CD14-positive monocyte (primary cell): ENCODE measurements at regions not wholly inside any gene's neighbourhood (a gene's known extent, or its start where the extent isn't known, plus 50 kb on each side); places are given as distances from the start of the nearest gene placed in this dataset.

Experiments
- DNase-seq, 3 donors: peaks; one replicate each; pipeline ENCODE4 v3.0.0-alpha.2; 2011 to 2022
- H2AFZ ChIP-seq: 2 replicates; pipeline ENCODE4 v1.6.0; 2012; ENCODE audit warnings: mild to moderate bottlenecking, low read depth, low read length, inconsistent platforms; ENCODE audit not compliant: insufficient read depth, poor library complexity, severe bottlenecking
- H3K27ac ChIP-seq, 2 donors: 1 replicate in 1 of 2; 2 replicates in 1 of 2; pipeline ENCODE4 v1.5.1; 2012 to 2013; ENCODE audit warnings: low read length in 2 of 2, control low read depth in 1 of 2, inconsistent platforms in 1 of 2, low read depth in 1 of 2, mild to moderate bottlenecking in 1 of 2
- H3K27me3 ChIP-seq, 2 donors: one replicate each; pipeline versions ENCODE4 v1.6.0 to v1.6.1; 2011 to 2013; ENCODE audit warnings: low read length in 2 of 2; ENCODE audit not compliant: control insufficient read depth in 2 of 2, insufficient read depth in 2 of 2
- H3K36me3 ChIP-seq, 2 donors: replicated peaks in 1 of 2; 1 replicate in 1 of 2; 2 replicates in 1 of 2; pipeline versions ENCODE4 v1.5.1 to v1.6.1; 2012 to 2013; ENCODE audit warnings: low read length in 2 of 2, control low read depth in 1 of 2, inconsistent platforms in 1 of 2, mild to moderate bottlenecking in 1 of 2; ENCODE audit not compliant: insufficient read depth in 2 of 2, control insufficient read depth in 1 of 2
- H3K4me1 ChIP-seq, 2 donors: 1 replicate in 1 of 2; 2 replicates in 1 of 2; pipeline versions ENCODE4 v1.5.1 to v1.6.1; 2012 to 2013; ENCODE audit warnings: low read length in 2 of 2, control low read depth in 1 of 2, inconsistent platforms in 1 of 2, mild to moderate bottlenecking in 1 of 2, moderate library complexity in 1 of 2; ENCODE audit not compliant: insufficient read depth in 2 of 2, control insufficient read depth in 1 of 2
- H3K4me2 ChIP-seq: replicated peaks from 2 replicates; pipeline ENCODE3; 2012; ENCODE audit warnings: low read length, moderate library complexity, mild to moderate bottlenecking; ENCODE audit not compliant: poor library complexity, severe bottlenecking; ENCODE audit errors: extremely low read depth
- H3K4me3 ChIP-seq, 3 experiments: fragments of 200-600 bp in 1 of 3; sonication (generic) in 1 of 3; replicated peaks in 1 of 3; 1 replicate in 2 of 3; 2 replicates in 1 of 3; pipeline ENCODE4 v1.5.1; 2011 to 2013; ENCODE audit warnings: low read length in 3 of 3, mild to moderate bottlenecking in 3 of 3, control low read depth in 2 of 3, low read depth in 2 of 3, inconsistent platforms in 1 of 3, moderate library complexity in 1 of 3
- H3K79me2 ChIP-seq: 2 replicates; pipeline ENCODE4 v1.6.0; 2012; ENCODE audit warnings: mild to moderate bottlenecking, control low read depth, inconsistent platforms, low read length, moderate library complexity; ENCODE audit not compliant: insufficient read depth
- H3K9ac ChIP-seq: 2 replicates; pipeline ENCODE4 v1.6.0; 2017; ENCODE audit warnings: low read length, mild to moderate bottlenecking; ENCODE audit not compliant: insufficient read depth, poor library complexity, severe bottlenecking
- H3K9me3 ChIP-seq, 2 donors: replicated peaks in 1 of 2; 1 replicate in 1 of 2; 2 replicates in 1 of 2; pipeline versions ENCODE4 v1.5.1 to v1.6.1; 2012 to 2013; ENCODE audit warnings: low read length in 2 of 2, control low read depth in 1 of 2; ENCODE audit not compliant: control insufficient read depth in 1 of 2, insufficient read depth in 1 of 2
- H4K20me1 ChIP-seq: 2 replicates; pipeline ENCODE4 v1.6.0; 2012; ENCODE audit warnings: mild to moderate bottlenecking, low read length, control low read depth, moderate library complexity; ENCODE audit not compliant: insufficient read depth
- H3K27ac Mint-ChIP-seq, 7 donors: one replicate each; pipeline ENCODE4 v1.8.0; 2020; ENCODE audit warnings: mild to moderate bottlenecking in 7 of 7, mixed read lengths in 7 of 7, moderate library complexity in 6 of 7, inconsistent platforms in 2 of 7
- H3K27me3 Mint-ChIP-seq, 3 donors: one replicate each; pipeline ENCODE4 v1.8.0; 2021 to 2022; ENCODE audit warnings: low read depth in 3 of 3, mild to moderate bottlenecking in 3 of 3, mixed read lengths in 3 of 3, moderate library complexity in 3 of 3, inconsistent platforms in 1 of 3
- H3K36me3 Mint-ChIP-seq, 2 donors: one replicate each; pipeline ENCODE4 v1.8.0; 2020; ENCODE audit warnings: mixed read lengths in 2 of 2, inconsistent platforms in 1 of 2, mild to moderate bottlenecking in 1 of 2
- H3K4me1 Mint-ChIP-seq: one replicate; pipeline ENCODE4 v1.8.0; 2020; ENCODE audit warnings: mild to moderate bottlenecking, mixed read lengths
- H3K4me3 Mint-ChIP-seq, 2 donors: one replicate each; pipeline ENCODE4 v1.8.0; 2020; ENCODE audit warnings: mild to moderate bottlenecking in 2 of 2, mixed read lengths in 2 of 2, moderate library complexity in 1 of 2
- H3K9me3 Mint-ChIP-seq, 7 donors: one replicate each; pipeline ENCODE4 v1.8.0; 2020 to 2022; ENCODE audit warnings: mixed read lengths in 7 of 7, mild to moderate bottlenecking in 6 of 7, moderate library complexity in 6 of 7, inconsistent platforms in 2 of 7
- CTCF ChIP-seq: fragments of 200-600 bp; IDR thresholded peaks from one replicate; pipeline ENCODE4 v1.8.0; 2022; ENCODE audit warnings: antibody characterized with exemption, mild to moderate bottlenecking
- WGBS: methylation state at CpG from one replicate; pipeline ENCODE4 v1.1.5; 2013; ENCODE audit warnings: missing lambda C conversion rate; ENCODE audit not compliant: insufficient coverage; 5-methylcytosine and 5-hydroxymethylcytosine counted together
- intact Hi-C, 2 donors: fragments of 100-400 bp; cut with micrococcal nuclease; formaldehyde crosslinking; loops; one replicate each; pipeline versions ENCODE4 v1.15.0 to v1.15.1; 2023

GRCh38 chr9:23552876-23553601 is 273.0 kb downstream of the ELAVL2 start:
- 86% methylated on average over 5 of the region's 8 CpGs for WGBS
- intact Hi-C loops, result no loop called here

GRCh38 chr9:23554686-23555085 is 271.4 kb downstream of the ELAVL2 start:
- no peak for DNase-seq
- H3K4me3 Mint-ChIP-seq, result no peak overlapping the region
- Histone ChIP-seq H3K4me3 (no peak overlapping the region), H3K79me2 (no peaks in the 10 kb centered on the region), H3K36me3 (no peaks in the 10 kb centered on the region), H3K27ac (no peak overlapping the region), H2AFZ (no peak overlapping the region), H3K27me3 (no peaks in the 10 kb centered on the region), H3K4me1 (no peaks in the 10 kb centered on the region), H3K4me2 (no peak overlapping the region), H3K9ac (no peak overlapping the region), H3K9me3 (no peaks in the 10 kb centered on the region), H4K20me1 (no peaks in the 10 kb centered on the region)
- H3K27me3 Mint-ChIP-seq, result no peaks in the 10 kb centered on the region
- WGBS, result no CpG with 5 or more reads among the region's 1 CpG
- H3K9me3 Mint-ChIP-seq, result peaks cover 0 to 15% (median 0%) of the 10 kb centered on the region in 7 donors
- H3K27ac Mint-ChIP-seq, result no peak overlapping the region
- H3K4me1 Mint-ChIP-seq, result no peaks in the 10 kb centered on the region
- no peak for TF ChIP-seq CTCF
- H3K36me3 Mint-ChIP-seq, result no peaks in the 10 kb centered on the region
- intact Hi-C loops, result no loop called here

More at GRCh38 chr9:23552876-23553601, 273.0 kb downstream of the ELAVL2 start:
- H3K4me1 ChIP-seq, result no peaks in the 10 kb centered on the region
- no peaks in the 10 kb centered on the region for H3K27me3 Mint-ChIP-seq
- peaks cover 0 to 12% (median 0%) of the 10 kb centered on the region in 7 donors for H3K9me3 Mint-ChIP-seq
- no peak overlapping the region for H3K4me3 Mint-ChIP-seq
- H3K9me3 ChIP-seq, result no peaks in the 10 kb centered on the region
- H3K36me3 ChIP-seq, result no peaks in the 10 kb centered on the region
- H3K27ac Mint-ChIP-seq, result no peak overlapping the region
- no peaks in the 10 kb centered on the region for H3K79me2 ChIP-seq
- no peak overlapping the region for H3K9ac ChIP-seq
- H4K20me1 ChIP-seq, result no peaks in the 10 kb centered on the region
- no peak overlapping the region for H3K27ac ChIP-seq
- H3K4me1 Mint-ChIP-seq, result no peaks in the 10 kb centered on the region
- H2AFZ ChIP-seq, result no peak overlapping the region
- no peaks in the 10 kb centered on the region for H3K36me3 Mint-ChIP-seq
- H3K27me3 ChIP-seq, result no peaks in the 10 kb centered on the region
- no peak for DNase-seq
- no peak overlapping the region for H3K4me2 ChIP-seq
- H3K4me3 ChIP-seq, result no peak overlapping the region
- no peak for TF ChIP-seq CTCF
